Activated naive CD8-positive, alpha-beta T cell treated with anti-CD3 and anti-CD28 coated beads, Interleukin-2, amount 50 U/mL, for 24 hours (primary cell): ENCODE measurements at regions not wholly inside any gene's neighbourhood (a gene's known extent, or its start where the extent isn't known, plus 50 kb on each side); places are given as distances from the start of the nearest gene placed in this dataset.
"Not testable (repeated sequence)": the region's sequence is repeated elsewhere in the genome, so short reads cannot be mapped to it uniquely, and the experiment has no call there.

Source experiments
- ATAC-seq: fragments of 150-1000 bp; cut with Tn5 transposase; one replicate; pipeline ENCODE4 v1.10.0; 2021
- DNase-seq: peaks from one replicate; pipeline ENCODE4 v3.0.0; 2021
- H3K27ac Mint-ChIP-seq: one replicate; pipeline ENCODE4 v1.8.0; 2021; ENCODE audit warnings: mild to moderate bottlenecking, mixed read lengths
- H3K27me3 Mint-ChIP-seq: one replicate; pipeline ENCODE4 v1.8.0; 2021; ENCODE audit warnings: mixed read lengths
- H3K36me3 Mint-ChIP-seq: one replicate; pipeline ENCODE4 v1.8.0; 2021; ENCODE audit warnings: low read depth, mixed read lengths
- H3K4me1 Mint-ChIP-seq: one replicate; pipeline ENCODE4 v1.8.0; 2021; ENCODE audit warnings: mixed read lengths
- H3K4me3 Mint-ChIP-seq: one replicate; pipeline ENCODE4 v1.8.0; 2021; ENCODE audit warnings: mild to moderate bottlenecking, moderate library complexity, mixed read lengths
- H3K9me3 Mint-ChIP-seq: one replicate; pipeline ENCODE4 v1.8.0; 2021; ENCODE audit warnings: mixed read lengths

DNA sequence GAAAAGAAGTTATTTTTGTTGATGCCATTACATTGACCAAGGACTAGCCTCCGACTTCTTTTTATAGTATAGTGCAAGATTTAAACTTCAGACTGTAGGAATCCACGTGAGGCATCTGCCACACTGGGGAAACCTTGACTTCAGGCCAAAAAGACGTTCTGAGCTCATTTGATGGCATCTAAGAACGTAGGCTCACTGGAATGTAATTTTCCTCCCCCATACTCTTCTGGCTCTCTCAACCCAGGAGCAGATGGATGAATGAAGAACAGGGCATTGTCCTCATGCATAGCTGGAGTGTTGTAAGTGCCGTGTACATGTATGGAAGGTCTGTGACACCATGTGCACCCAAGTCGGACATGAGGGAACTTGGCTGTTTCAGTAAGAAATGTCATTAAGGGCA lies 72.8 kb upstream of the IKBKE start:
- H3K4me3 Mint-ChIP-seq, H3K36me3 Mint-ChIP-seq, H3K9me3 Mint-ChIP-seq, DNase-seq, H3K4me1 Mint-ChIP-seq, ATAC-seq, H3K27ac Mint-ChIP-seq, H3K27me3 Mint-ChIP-seq: not testable (repeated sequence)

DNA sequence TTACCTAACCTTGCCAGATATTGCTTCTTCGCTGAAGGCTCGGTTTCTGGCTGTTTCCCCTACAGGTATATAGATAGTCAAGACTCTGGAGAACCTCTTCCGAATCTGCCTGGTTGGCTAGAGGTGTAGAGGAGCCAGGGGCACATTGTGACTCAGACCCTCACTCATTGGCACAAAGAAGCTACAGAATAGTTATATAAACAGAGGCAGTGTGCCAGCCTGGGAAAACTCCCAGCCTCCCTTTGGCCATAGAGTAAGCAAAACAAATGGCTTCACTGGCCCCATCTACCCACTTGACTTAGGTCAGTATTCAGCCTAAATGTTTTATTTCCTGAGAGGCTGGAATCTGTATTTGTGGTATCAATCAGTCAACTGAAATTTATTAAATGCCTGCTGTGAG lies 72.0 kb upstream of the IKBKE start:
- H3K27me3 Mint-ChIP-seq, H3K27ac Mint-ChIP-seq, DNase-seq, H3K36me3 Mint-ChIP-seq, H3K4me1 Mint-ChIP-seq, ATAC-seq, H3K9me3 Mint-ChIP-seq, H3K4me3 Mint-ChIP-seq: not testable (repeated sequence)

DNA sequence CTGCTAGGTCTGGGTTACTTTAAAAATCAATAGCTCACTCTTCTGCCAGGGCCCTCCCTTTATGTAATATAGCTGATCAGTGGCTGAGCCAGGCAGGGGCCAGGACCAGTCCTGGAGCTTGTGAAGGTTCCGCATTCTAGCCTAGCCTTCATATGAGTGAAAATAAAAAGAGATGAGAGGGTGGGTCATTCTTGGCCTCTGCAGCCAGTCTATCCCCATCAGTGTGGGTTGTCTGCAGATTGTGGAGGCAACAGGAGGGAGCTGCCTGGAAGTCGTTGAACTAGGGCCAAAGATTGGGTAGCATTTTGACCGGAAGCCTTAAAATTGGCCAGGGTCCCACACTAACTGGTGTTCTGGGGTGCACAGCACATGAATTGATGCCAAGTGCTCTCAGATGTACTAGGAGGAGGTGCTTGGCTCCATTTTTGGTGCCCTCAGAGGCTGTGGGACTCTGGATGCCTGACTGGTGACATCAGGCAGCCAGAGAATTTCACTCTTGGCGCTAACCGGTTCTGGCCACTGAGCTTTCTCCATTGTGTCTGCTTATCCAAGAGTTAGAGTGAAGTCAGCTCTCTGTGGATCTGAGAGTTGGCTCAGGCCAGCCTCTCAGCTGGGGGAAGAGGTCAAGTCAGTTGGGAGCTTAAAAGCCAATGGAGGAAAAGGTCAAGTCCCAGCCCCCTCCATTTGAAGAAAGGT lies 66.5 kb upstream of the IKBKE start:
- not testable (repeated sequence) for H3K27me3 Mint-ChIP-seq, H3K36me3 Mint-ChIP-seq, H3K4me1 Mint-ChIP-seq, H3K4me3 Mint-ChIP-seq, H3K9me3 Mint-ChIP-seq, ATAC-seq, H3K27ac Mint-ChIP-seq, DNase-seq

DNA sequence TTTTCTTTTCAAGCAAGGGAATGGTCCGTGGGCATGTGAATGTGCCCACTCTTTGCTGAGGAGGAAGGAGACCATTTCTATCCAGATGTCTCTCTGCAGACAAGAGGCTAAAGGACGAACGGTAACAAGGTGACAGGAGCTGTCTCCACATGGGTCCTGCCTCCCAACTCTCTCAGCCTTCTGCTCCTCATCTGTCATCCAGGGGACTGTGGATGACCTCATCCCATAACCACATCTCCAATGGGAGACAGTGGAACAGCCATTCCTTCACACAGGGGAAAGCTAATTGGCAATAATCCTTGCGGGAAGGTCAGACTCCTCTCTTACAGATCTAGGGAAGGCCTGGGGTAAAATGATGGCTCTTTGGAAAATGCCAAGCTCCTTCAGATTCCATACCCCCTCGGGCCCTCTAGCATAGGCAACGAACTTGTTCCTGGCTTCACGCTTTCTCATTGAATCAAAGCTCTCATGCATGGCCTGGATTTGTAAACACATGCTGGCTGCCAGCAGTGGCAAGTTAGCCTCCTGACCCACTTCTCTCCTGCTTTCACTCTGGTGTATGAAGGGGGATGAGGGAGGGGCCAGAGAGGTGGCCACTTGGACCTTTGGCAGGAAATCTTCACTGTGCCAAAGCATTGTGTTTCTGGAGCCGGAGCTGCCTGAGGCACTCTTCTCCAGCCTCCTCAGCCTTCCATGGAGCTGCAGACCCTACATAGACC lies 65.8 kb upstream of the IKBKE start:
- DNase-seq, H3K27me3 Mint-ChIP-seq, H3K4me3 Mint-ChIP-seq, H3K27ac Mint-ChIP-seq, ATAC-seq, H3K4me1 Mint-ChIP-seq, H3K9me3 Mint-ChIP-seq, H3K36me3 Mint-ChIP-seq: not testable (repeated sequence)

DNA sequence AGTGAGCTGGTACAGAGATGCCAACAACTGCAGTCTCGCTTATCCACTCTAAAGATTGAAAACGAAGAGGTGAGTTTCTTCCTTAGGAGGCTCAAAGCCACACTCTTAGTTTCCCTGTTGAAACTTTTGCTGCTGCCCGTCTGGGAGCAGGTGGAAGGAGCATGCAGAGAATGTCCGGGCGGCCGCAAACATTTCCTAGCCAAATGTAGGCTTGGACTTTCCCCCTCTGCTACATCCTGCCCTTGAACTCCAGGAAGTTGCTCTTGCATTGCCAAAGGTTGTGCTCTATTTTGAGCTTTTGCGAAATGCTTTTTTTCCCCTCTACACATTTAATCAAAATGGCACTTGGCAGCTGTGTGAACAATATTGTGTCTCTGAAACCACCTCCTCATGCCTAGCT lies 65.0 kb upstream of the IKBKE start:
- H3K9me3 Mint-ChIP-seq, H3K27me3 Mint-ChIP-seq, ATAC-seq, H3K4me1 Mint-ChIP-seq, DNase-seq, H3K27ac Mint-ChIP-seq, H3K36me3 Mint-ChIP-seq, H3K4me3 Mint-ChIP-seq: not testable (repeated sequence)

DNA sequence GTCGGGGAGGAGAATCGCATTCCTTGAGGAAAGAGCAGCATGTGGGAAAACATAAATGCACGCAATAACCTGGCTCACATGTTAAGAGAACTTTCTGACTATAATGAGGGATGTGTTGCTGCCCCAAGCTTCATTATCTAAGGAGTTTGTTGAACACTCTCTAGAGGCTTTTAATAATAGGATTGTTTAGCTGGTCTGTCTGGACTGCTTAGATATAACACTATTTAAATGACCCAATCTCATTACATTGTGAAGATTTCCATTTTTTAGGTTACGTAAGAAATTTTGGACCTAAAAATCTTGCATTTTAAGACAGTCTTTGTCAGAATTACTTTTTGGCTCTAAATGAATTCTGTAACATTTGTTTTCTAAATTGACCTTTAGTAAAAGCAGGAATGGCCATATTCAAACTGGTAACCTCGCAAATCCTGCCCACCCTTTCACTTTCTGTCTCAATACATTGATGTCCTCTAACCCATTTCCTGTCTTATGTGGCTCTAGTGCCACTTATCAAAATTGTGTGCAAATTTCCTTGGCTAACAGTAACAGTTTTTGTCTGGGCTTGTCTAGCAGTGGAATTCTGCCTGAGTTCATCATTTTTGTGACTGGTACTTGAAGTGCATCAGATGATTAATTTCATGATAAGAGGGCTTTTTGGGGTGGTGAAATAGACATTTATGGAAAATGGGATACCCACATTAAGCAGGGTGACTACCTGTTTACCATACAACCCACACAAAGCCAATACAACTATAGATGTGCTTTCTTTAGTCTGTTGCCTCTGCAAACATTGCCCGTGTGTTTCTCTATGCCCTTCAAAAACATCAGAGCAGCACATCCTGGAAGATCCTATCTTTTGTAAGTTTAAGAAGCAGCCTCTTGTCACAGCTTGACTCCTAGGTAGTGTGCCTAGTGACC lies 61.6 kb upstream of the IKBKE start:
- not testable (repeated sequence) for DNase-seq, H3K4me1 Mint-ChIP-seq, H3K27me3 Mint-ChIP-seq, H3K9me3 Mint-ChIP-seq, H3K27ac Mint-ChIP-seq, H3K36me3 Mint-ChIP-seq, H3K4me3 Mint-ChIP-seq
- ATAC-seq = peak; percentile 71

DNA sequence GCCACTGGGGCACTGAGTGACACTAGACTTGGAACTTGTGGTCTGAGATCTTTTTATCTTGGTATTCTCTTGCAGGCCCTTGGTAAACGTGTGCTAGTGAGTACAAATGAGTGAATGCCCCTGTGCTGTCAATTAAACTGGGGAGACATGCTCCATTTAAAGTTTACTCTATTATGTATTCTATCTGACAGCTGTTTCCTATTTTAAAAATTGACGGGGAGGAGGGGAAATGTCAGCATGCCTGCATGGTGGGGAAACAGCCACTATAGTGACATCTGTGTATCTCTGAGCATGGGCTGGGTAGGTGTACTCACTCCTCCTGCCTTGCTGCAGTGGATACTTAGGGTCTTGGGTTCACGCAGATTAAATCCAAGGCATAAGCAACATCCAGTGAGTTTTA lies 59.0 kb upstream of the IKBKE start:
- Mint-ChIP-seq H3K9me3 (no peaks in the 10 kb centered on the region), H3K4me3 (no peak overlapping the region), H3K27me3 (no peaks in the 10 kb centered on the region), H3K27ac (peak overlapping the region; percentile 13), H3K36me3 (peaks cover 6% of the 10 kb centered on the region), H3K4me1 (no peaks in the 10 kb centered on the region)
- no peak for DNase-seq
- no peak for ATAC-seq

DNA sequence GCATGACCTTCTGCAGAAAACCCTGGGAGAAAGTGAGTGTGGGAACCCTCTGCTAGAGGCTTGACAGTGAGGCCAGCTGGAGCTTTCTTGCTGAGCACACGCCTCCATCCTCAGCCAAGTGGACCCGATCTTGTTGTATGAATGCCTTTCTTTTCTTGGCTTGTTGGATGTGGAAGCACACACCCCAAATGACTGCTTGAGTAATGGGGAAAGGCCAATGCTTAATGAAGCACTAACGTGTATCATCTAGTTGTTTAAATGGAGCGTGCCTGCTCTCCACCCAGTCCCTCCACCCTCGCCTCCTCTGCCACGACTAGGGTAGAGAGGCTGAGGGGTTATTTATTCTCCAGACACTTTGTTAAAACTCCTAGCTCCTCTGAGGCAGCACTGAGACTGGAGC lies 54.3 kb upstream of the IKBKE start:
- Mint-ChIP-seq H3K4me3 (no peak overlapping the region), H3K27me3 (no peaks in the 10 kb centered on the region), H3K36me3 (peaks cover 18% of the 10 kb centered on the region), H3K9me3 (no peaks in the 10 kb centered on the region), H3K27ac (no peak overlapping the region), H3K4me1 (no peaks in the 10 kb centered on the region)
- ATAC-seq (no peak), DNase-seq (no peak)

DNA sequence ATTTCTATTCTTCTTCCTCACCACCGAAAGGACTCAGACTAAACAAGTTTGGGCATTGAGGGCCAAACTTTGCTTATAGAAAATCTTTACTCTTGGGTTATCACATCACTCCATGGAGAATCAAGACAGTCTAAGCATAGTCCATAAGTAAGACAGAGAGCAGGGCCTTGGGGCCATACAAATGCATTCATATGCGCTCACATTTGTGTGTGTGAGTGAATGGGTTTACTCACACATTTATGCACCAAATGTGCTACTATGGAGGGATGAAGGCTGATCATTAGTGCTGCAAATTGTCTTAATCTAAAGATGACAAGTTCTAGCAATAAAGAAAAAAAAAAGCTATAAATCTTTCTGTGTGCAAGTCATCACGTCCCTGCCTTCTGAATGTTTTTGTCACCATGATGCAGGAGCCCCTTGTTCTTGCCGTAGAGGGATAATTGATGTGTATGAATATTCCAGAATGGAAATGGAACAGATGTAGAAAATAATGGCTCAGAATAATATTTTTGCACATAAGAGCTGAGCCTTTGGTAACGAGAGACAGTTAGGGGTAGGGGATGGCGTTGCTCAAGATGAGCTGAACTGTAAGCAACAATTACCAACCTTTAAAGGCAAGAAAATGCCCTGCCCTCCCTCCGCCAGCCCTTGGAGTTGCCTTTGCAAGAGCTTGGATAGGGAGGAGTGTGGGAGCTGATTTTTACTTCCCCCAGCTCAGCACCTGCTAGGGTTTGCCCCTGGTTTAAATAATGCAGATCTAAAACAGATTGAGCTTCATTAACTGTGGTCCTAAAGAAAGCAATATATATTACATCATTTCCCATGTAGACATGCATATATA lies 52.3 kb upstream of the IKBKE start:
- ATAC-seq (no peak), DNase-seq (no peak)
- H3K36me3 Mint-ChIP-seq = peaks cover 25% of the 10 kb centered on the region
- H3K4me1 Mint-ChIP-seq = no peaks in the 10 kb centered on the region
- no peaks in the 10 kb centered on the region for H3K9me3 Mint-ChIP-seq
- H3K4me3 Mint-ChIP-seq = no peak overlapping the region
- no peaks in the 10 kb centered on the region for H3K27me3 Mint-ChIP-seq
- no peak overlapping the region for H3K27ac Mint-ChIP-seq

DNA sequence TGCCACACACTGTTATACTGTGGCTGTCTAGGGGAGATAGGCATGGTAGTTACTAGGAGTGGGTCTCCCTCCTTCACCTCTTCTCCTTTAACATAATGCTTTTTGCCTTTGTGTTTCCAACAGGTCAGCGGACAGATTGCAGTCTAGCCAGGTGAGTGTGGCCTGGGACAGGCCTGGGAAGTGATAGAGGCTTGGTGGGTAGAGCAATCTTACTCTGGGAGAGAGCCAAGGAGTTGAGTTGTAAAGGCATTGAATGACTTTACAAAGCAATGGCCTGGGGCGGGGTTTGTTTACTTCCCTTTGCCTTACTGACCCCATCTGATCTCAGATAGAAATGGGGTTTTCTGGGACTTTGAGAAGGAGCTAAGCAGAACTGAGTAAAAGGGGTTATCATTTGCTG lies 51.0 kb upstream of the IKBKE start:
- H3K4me3 Mint-ChIP-seq = no peak overlapping the region
- ATAC-seq (no peak), DNase-seq (no peak)
- H3K9me3 Mint-ChIP-seq = no peaks in the 10 kb centered on the region
- peaks cover 25% of the 10 kb centered on the region for H3K36me3 Mint-ChIP-seq
- H3K27ac Mint-ChIP-seq = no peak overlapping the region
- H3K4me1 Mint-ChIP-seq = no peaks in the 10 kb centered on the region
- H3K27me3 Mint-ChIP-seq = no peaks in the 10 kb centered on the region

DNA sequence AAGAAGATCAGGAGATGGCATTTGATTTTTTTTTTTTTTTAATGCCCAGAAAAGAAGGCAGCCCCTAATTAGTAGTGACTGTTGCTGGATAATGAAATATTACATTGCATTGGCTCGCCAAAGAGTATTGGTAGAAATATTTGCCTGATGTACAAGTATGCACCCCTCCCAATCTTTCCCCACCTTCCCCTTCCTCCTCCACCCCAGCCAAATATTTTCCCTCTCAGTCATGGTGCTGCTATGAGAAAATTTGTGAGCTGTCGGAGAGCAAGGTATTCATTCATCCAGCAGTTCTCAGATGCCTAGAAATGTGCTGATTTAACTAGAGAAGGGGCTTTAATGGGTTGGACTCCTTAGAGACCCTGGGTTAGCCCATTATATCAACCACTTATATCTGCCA lies 50.5 kb upstream of the IKBKE start:
- Mint-ChIP-seq H3K4me3 (no peak overlapping the region), H3K36me3 (peaks cover 25% of the 10 kb centered on the region), H3K9me3 (no peaks in the 10 kb centered on the region), H3K27me3 (no peaks in the 10 kb centered on the region), H3K4me1 (no peaks in the 10 kb centered on the region), H3K27ac (no peak overlapping the region)
- ATAC-seq = no peak
- DNase-seq = no peak

DNA sequence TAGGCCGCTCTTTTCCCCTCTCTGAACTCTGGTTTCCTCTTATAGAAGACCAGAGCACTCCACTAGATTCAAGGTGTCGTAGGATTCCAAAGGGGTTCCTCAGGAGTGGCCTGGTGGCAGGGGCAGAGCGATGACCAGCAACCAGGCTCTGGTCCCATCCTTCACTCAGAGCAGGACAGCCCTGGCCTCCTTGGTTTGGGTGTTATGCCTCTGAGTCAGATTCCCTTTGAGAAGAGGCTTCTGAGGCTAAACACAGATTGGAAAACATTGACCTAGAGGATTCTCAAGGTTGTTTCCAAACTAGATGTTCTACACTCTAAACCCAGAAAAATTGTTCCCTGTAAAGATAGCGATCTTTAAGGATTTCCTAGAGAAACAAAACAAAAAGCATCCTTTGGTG lies 49.8 kb upstream of the IKBKE start:
- peaks cover 26% of the 10 kb centered on the region for H3K36me3 Mint-ChIP-seq
- ATAC-seq = no peak
- no peaks in the 10 kb centered on the region for H3K4me1 Mint-ChIP-seq
- no peak overlapping the region for H3K4me3 Mint-ChIP-seq
- no peaks in the 10 kb centered on the region for H3K27me3 Mint-ChIP-seq
- H3K27ac Mint-ChIP-seq = no peak overlapping the region
- DNase-seq = no peak
- no peaks in the 10 kb centered on the region for H3K9me3 Mint-ChIP-seq
